Nephron progenitor cell (in vitro differentiated cells): ENCODE measurements at regions not wholly inside any gene's neighbourhood (a gene's known extent, or its start where the extent isn't known, plus 50 kb on each side); places are given as distances from the start of the nearest gene placed in this dataset.

Experiments
- DNase-seq: peaks from one replicate; pipeline ENCODE4 v3.0.0; 2021
- H3K27ac Mint-ChIP-seq: 2 replicates; pipeline ENCODE4 v1.8.0; 2021; ENCODE audit warnings: mild to moderate bottlenecking, moderate library complexity, mixed read lengths
- H3K27me3 Mint-ChIP-seq: 2 replicates; pipeline ENCODE4 v1.8.0; 2021; ENCODE audit warnings: mild to moderate bottlenecking, low read depth, mixed read lengths; ENCODE audit not compliant: poor library complexity
- H3K36me3 Mint-ChIP-seq: 2 replicates; pipeline ENCODE4 v1.8.0; 2021; ENCODE audit warnings: low read depth, mixed read lengths
- H3K4me1 Mint-ChIP-seq: 2 replicates; pipeline ENCODE4 v1.8.0; 2021; ENCODE audit warnings: mixed read lengths
- H3K4me3 Mint-ChIP-seq: 2 replicates; pipeline ENCODE4 v1.8.0; 2021; ENCODE audit warnings: mild to moderate bottlenecking, moderate library complexity, mixed read lengths
- H3K9me3 Mint-ChIP-seq: 2 replicates; pipeline ENCODE4 v1.8.0; 2021; ENCODE audit warnings: mild to moderate bottlenecking, moderate library complexity, mixed read lengths
- TF ChIP-seq, protein P1 (sequence below): fragments of 200-600 bp; sonication (generic); IDR thresholded peaks from 2 replicates; pipeline ENCODE4 v1.5.0; 2021; ENCODE audit warnings: antibody characterized with exemption

DNA sequence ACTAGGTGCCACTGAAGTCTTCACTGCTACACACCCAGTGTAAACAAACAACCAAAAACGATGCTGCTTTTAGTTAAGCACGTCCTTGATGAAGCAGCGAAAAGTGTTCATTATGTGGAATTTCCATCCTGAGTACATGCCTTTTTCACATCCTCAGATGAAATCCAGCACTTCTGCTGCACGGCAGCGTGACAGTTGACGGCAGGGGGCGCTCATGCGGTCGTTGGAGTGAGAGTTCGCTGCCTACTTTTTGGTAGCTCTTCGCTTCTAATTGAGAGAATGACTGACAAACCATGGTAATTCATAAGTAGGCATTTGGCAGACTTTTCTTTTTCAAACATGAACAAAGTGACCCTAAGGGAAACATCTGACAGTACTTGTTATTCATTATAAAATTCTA is 1124.9 kb downstream of the EFNB2 start:
- Mint-ChIP-seq H3K4me1 (no peaks in the 10 kb centered on the region), H3K27me3 (peaks cover 4% of the 10 kb centered on the region), H3K4me3 (no peak overlapping the region), H3K36me3 (no peaks in the 10 kb centered on the region), H3K9me3 (no peaks in the 10 kb centered on the region), H3K27ac (no peak overlapping the region)
- peak; percentile 61 for DNase-seq
- TF ChIP-seq, protein P1, sequence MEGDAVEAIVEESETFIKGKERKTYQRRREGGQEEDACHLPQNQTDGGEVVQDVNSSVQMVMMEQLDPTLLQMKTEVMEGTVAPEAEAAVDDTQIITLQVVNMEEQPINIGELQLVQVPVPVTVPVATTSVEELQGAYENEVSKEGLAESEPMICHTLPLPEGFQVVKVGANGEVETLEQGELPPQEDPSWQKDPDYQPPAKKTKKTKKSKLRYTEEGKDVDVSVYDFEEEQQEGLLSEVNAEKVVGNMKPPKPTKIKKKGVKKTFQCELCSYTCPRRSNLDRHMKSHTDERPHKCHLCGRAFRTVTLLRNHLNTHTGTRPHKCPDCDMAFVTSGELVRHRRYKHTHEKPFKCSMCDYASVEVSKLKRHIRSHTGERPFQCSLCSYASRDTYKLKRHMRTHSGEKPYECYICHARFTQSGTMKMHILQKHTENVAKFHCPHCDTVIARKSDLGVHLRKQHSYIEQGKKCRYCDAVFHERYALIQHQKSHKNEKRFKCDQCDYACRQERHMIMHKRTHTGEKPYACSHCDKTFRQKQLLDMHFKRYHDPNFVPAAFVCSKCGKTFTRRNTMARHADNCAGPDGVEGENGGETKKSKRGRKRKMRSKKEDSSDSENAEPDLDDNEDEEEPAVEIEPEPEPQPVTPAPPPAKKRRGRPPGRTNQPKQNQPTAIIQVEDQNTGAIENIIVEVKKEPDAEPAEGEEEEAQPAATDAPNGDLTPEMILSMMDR: peak; percentile 54

DNA sequence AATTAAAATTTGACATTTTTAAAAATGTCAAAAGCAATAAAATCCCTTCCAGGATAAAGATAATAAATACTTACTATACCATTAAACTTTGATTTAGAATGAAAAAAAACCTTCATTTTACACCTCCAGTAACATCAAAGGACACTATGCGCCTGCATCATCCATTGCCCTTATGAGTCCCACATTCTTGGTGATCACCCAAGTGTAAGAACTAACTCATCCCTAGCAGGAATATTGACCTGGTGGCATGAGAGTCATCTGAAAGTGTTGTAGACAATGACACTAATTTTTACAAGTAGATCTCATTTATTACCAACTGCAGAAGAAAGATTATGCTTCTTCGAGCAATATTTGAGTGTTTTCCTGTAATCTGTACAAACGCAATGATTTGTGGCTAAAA is 1128.9 kb downstream of the EFNB2 start:
- H3K36me3 Mint-ChIP-seq: no peaks in the 10 kb centered on the region
- H3K27me3 Mint-ChIP-seq: peaks cover 4% of the 10 kb centered on the region
- no peak overlapping the region for H3K4me3 Mint-ChIP-seq
- DNase-seq: no peak
- H3K9me3 Mint-ChIP-seq: no peaks in the 10 kb centered on the region
- H3K27ac Mint-ChIP-seq: no peak overlapping the region
- TF ChIP-seq, protein P1: no peak
- H3K4me1 Mint-ChIP-seq: no peaks in the 10 kb centered on the region

DNA sequence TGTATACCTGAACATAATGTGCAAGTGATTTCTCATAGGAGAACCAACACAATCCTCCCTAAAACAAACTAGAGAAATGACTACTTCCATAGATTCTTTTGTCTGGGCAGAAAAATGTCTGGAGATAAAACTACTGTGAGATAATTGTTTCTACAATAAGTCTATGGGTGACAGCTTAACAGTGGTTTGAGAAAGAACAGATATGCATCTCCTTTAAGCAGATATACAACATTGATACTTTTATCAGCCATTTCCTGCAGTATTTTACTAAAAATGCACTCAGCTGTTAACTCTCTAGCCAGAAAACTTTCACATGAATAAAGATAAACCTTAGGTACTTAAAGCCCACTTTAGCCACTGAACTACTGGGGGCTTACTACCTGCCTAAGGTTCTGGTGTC is 1132.4 kb downstream of the EFNB2 start:
- no peak for DNase-seq
- Mint-ChIP-seq H3K4me3 (no peak overlapping the region), H3K9me3 (no peaks in the 10 kb centered on the region), H3K27ac (no peak overlapping the region), H3K27me3 (peaks cover 4% of the 10 kb centered on the region), H3K4me1 (no peaks in the 10 kb centered on the region), H3K36me3 (no peaks in the 10 kb centered on the region)
- TF ChIP-seq, protein P1: no peak

DNA sequence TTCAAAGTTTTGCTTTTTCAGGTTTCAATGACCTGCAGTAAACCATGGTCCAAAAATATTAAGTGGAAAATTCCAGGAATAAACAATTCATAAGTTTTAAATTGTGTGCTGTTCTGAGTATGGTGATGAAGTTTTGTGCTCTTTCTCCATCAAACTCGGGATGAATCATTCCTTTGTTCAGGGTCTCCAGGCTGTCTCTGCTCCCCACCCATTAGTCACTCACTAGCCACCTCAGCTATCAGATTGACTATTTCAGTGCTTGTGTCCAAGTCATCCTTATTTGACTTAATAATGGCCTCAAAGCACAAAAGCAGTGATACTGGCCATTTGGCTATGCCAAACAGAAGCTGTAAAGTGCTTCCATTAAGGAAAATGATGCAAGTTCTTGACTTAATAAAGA is 1140.4 kb downstream of the EFNB2 start:
- TF ChIP-seq, protein P1: no peak
- no peaks in the 10 kb centered on the region for H3K4me1 Mint-ChIP-seq
- peaks cover 7% of the 10 kb centered on the region for H3K27me3 Mint-ChIP-seq
- H3K27ac Mint-ChIP-seq: no peak overlapping the region
- H3K9me3 Mint-ChIP-seq: no peaks in the 10 kb centered on the region
- DNase-seq: no peak
- no peaks in the 10 kb centered on the region for H3K36me3 Mint-ChIP-seq
- H3K4me3 Mint-ChIP-seq: no peak overlapping the region

DNA sequence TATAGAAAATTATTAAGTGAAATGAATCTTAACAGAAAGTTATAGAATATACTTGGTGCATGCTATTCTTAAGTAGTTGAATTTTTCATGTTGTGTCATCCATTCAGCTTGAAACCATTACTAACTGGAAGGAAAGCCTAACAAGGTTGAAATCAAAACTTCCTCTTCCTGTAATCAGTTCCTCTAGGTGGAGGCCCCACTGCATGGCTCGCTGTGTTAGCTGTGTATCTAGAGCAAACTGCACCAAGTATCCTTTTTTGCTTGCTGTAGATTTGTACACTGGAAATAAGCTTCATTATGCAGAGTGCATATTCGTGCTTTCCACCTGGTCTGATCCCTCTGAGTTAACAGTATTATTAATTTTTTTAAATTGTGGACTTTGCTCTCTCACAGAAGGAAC is 1146.1 kb downstream of the EFNB2 start:
- no peaks in the 10 kb centered on the region for H3K9me3 Mint-ChIP-seq
- no peak overlapping the region for H3K4me3 Mint-ChIP-seq
- TF ChIP-seq, protein P1: no peak
- DNase-seq: no peak
- H3K4me1 Mint-ChIP-seq: no peaks in the 10 kb centered on the region
- no peak overlapping the region for H3K27ac Mint-ChIP-seq
- no peaks in the 10 kb centered on the region for H3K36me3 Mint-ChIP-seq
- no peaks in the 10 kb centered on the region for H3K27me3 Mint-ChIP-seq

DNA sequence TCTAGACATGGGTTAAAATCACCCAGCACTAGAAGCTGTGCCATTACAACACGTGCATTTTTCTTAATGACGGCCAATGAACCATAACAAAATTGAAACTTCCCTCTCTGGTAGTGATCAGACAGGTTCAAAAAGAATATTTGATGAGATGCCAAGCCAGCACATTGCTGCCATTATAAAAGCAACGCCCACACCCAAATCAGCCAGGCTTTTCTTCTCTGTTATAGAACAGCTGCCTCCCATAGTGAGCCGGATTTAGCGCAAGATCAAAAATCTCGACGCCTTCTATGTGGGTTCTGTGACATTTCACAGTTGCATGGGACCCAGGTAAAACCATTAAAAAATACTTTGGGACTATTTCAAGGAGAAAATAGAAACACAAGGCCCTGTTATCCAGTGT is 1158.0 kb downstream of the EFNB2 start:
- H3K27ac Mint-ChIP-seq: no peak overlapping the region
- H3K36me3 Mint-ChIP-seq: no peaks in the 10 kb centered on the region
- no peak overlapping the region for H3K4me3 Mint-ChIP-seq
- TF ChIP-seq, protein P1: no peak
- peaks cover 3% of the 10 kb centered on the region for H3K27me3 Mint-ChIP-seq
- H3K4me1 Mint-ChIP-seq: no peaks in the 10 kb centered on the region
- DNase-seq: no peak
- no peaks in the 10 kb centered on the region for H3K9me3 Mint-ChIP-seq
